ENCODE measurements at regions not wholly inside any gene's neighbourhood (a gene's known extent, or its start where the extent isn't known, plus 50 kb on each side); places are given as distances from the start of the nearest gene placed in this dataset.

GRCh38 chr11:15378941-15379340 lies 264.2 kb downstream of the INSC start:
- H2AFZ ChIP-seq = no peak overlapping the region
- H3K36me3 ChIP-seq (ENCODE audit: insufficient read depth) = no peaks in the 10 kb centered on the region; the same call in 1 of the 2 replicates
- H3K4me1 ChIP-seq (ENCODE audit: insufficient read depth) = no peaks in the 10 kb centered on the region
- H3K36me3 Mint-ChIP-seq (ENCODE audit: low read depth) = peaks cover 16% of the 10 kb centered on the region; the same call in 2 of the 3 replicates
- ATAC-seq = no peak
- no peak overlapping the region for H3K4me3 ChIP-seq
- H3K9me3 Mint-ChIP-seq = peaks cover 34% of the 10 kb centered on the region
- H4K20me1 ChIP-seq (replicated peaks; ENCODE audit: insufficient read depth) = no peaks in the 10 kb centered on the region
- no peaks in the 10 kb centered on the region for H3K4me1 Mint-ChIP-seq
- H3K9me2 ChIP-seq (ENCODE audit: insufficient read depth) = no peaks in the 10 kb centered on the region; the same call in 1 of the 2 replicates
- no peak overlapping the region for H3K27ac Mint-ChIP-seq
- H3K4me2 ChIP-seq = no peak overlapping the region
- H3F3A ChIP-seq (replicated peaks; ENCODE audit: low read depth) = no peaks in the 10 kb centered on the region
- H3K27me3 ChIP-seq (ENCODE audit: insufficient read depth) = no peaks in the 10 kb centered on the region
- TF ChIP-seq REST (IDR thresholded peaks at IDR 0.05; ENCODE audit: unreplicated experiment) (no peak), ZNF114 (CRISPR knock-in tag; IDR thresholded peaks at IDR 0.05) (no peak), STAT1 (IDR thresholded peaks at IDR 0.05; ENCODE audit: unreplicated experiment) (no peak)
- DNase-seq (ENCODE audit: low spot score) = no peak
- H3K4me3 Mint-ChIP-seq = no peak overlapping the region
- H3K27ac ChIP-seq (ENCODE audit: low read depth) = no peak overlapping the region
- H3K79me2 ChIP-seq (replicated peaks; ENCODE audit: insufficient read depth) = no peaks in the 10 kb centered on the region
- H3K27me3 Mint-ChIP-seq (ENCODE audit: insufficient read depth, low read depth, poor library complexity) = peaks cover 2% of the 10 kb centered on the region

DNA sequence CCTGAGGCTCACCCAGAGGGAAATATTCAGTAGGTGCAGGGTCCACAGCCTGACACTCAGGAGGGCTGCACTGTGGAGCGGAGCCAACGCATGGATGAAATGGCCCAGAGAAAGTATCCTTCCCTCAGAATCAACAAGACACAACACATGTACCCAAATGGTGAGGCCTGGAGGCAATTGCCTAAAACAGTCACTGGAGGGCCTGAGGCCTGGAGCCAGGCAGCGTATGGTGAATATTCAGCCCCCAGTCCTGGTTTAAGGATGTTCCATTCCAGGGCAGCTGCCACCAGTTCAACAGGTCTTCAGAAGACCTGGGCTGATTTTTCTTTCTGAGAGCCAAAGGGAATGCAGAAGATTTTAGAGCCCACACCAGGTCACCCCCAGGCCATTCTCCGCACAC lies 264.8 kb downstream of the INSC start:
- no peak overlapping the region for H3K4me2 ChIP-seq
- no peaks in the 10 kb centered on the region; the same call in 1 of the 2 replicates for H3K9me2 ChIP-seq (ENCODE audit: insufficient read depth)
- no peak overlapping the region for H3K27ac ChIP-seq (ENCODE audit: low read depth)
- H3K79me2 ChIP-seq (replicated peaks; ENCODE audit: insufficient read depth) = no peaks in the 10 kb centered on the region
- H4K20me1 ChIP-seq (replicated peaks; ENCODE audit: insufficient read depth) = no peaks in the 10 kb centered on the region
- H3K4me1 ChIP-seq (ENCODE audit: insufficient read depth) = no peaks in the 10 kb centered on the region
- H3K4me3 ChIP-seq = no peak overlapping the region
- H2AFZ ChIP-seq = no peak overlapping the region
- ATAC-seq (no peak), DNase-seq (ENCODE audit: low spot score) (peak; percentile 9)
- Mint-ChIP-seq H3K4me1 (no peaks in the 10 kb centered on the region), H3K27me3 (ENCODE audit: insufficient read depth, low read depth, poor library complexity) (peaks cover 2% of the 10 kb centered on the region), H3K4me3 (no peak overlapping the region), H3K27ac (no peak overlapping the region), H3K9me3 (peaks cover 34% of the 10 kb centered on the region), H3K36me3 (ENCODE audit: low read depth) (peaks cover 16% of the 10 kb centered on the region; the same call in 2 of the 3 replicates)
- no peaks in the 10 kb centered on the region for H3K27me3 ChIP-seq (ENCODE audit: insufficient read depth)
- no peaks in the 10 kb centered on the region; the same call in 1 of the 2 replicates for H3K36me3 ChIP-seq (ENCODE audit: insufficient read depth)
- H3F3A ChIP-seq (replicated peaks; ENCODE audit: low read depth) = no peaks in the 10 kb centered on the region
- TF ChIP-seq CTCF (conservative IDR thresholded peaks at IDR 0.05; ENCODE audit: low read depth in 2 of 2) (no peak), ZNF462 (CRISPR knock-in tag; IDR thresholded peaks at IDR 0.05) (no peak), ZNF331 (CRISPR knock-in tag; IDR thresholded peaks at IDR 0.05; ENCODE audit: low read depth) (no peak), ZNF114 (CRISPR knock-in tag; IDR thresholded peaks at IDR 0.05) (no peak), EZH2phosphoT487 (IDR thresholded peaks at IDR 0.05; ENCODE audit: unreplicated experiment) (no peak), CREB1 (CRISPR knock-in tag; IDR thresholded peaks at IDR 0.05; ENCODE audit: low read depth) (no peak), STAT1 (IDR thresholded peaks at IDR 0.05; ENCODE audit: unreplicated experiment) (no peak)
- TF ChIP-seq, protein P1, sequence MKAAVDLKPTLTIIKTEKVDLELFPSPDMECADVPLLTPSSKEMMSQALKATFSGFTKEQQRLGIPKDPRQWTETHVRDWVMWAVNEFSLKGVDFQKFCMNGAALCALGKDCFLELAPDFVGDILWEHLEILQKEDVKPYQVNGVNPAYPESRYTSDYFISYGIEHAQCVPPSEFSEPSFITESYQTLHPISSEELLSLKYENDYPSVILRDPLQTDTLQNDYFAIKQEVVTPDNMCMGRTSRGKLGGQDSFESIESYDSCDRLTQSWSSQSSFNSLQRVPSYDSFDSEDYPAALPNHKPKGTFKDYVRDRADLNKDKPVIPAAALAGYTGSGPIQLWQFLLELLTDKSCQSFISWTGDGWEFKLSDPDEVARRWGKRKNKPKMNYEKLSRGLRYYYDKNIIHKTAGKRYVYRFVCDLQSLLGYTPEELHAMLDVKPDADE (IDR thresholded peaks at IDR 0.05) = no peak
